ENCODE measurements at regions not wholly inside any gene's neighbourhood (a gene's known extent, or its start where the extent isn't known, plus 50 kb on each side); places are given as distances from the start of the nearest gene placed in this dataset.
A peak's percentile ranks its signal among the peaks of the same experiment; 100 is the strongest.

DNA sequence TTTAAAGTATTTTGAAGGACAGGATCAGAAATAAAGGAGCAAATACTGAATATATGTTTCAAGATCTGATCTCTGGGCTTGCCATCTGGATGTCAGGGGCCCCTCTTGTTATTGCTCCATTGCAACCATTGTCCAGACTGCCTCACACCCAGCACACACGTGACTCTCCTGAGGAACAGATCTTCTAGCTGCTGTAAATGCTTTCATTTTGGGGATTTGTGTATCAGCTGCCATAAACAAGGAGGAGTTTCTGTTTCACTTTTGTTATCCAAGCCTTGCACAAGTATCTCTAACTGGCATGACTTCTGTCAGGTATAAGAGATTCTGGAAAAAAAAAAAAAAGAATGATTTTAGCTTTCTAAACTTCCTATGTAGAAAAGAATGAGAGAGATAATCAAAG is 1624.1 kb upstream of the PRR20A start:
- no peaks in the 10 kb centered on the region for H3K36me3 ChIP-seq (ENCODE audit: control insufficient read depth, insufficient read depth, low read length)
- no peaks in the 10 kb centered on the region for H3K27me3 ChIP-seq (replicated peaks; ENCODE audit: control insufficient read depth, insufficient read depth, low read length)
- no peak overlapping the region for H3K4me3 ChIP-seq (replicated peaks; ENCODE audit: low read depth, low read length)
- TF ChIP-seq, protein P1, sequence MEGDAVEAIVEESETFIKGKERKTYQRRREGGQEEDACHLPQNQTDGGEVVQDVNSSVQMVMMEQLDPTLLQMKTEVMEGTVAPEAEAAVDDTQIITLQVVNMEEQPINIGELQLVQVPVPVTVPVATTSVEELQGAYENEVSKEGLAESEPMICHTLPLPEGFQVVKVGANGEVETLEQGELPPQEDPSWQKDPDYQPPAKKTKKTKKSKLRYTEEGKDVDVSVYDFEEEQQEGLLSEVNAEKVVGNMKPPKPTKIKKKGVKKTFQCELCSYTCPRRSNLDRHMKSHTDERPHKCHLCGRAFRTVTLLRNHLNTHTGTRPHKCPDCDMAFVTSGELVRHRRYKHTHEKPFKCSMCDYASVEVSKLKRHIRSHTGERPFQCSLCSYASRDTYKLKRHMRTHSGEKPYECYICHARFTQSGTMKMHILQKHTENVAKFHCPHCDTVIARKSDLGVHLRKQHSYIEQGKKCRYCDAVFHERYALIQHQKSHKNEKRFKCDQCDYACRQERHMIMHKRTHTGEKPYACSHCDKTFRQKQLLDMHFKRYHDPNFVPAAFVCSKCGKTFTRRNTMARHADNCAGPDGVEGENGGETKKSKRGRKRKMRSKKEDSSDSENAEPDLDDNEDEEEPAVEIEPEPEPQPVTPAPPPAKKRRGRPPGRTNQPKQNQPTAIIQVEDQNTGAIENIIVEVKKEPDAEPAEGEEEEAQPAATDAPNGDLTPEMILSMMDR (IDR thresholded peaks at IDR 0.05; ENCODE audit: insufficient read depth, low read length, poor library complexity, severe bottlenecking) = no peak
- DNase-seq (ENCODE audit: extremely low read depth, insufficient read length) = no peak

DNA sequence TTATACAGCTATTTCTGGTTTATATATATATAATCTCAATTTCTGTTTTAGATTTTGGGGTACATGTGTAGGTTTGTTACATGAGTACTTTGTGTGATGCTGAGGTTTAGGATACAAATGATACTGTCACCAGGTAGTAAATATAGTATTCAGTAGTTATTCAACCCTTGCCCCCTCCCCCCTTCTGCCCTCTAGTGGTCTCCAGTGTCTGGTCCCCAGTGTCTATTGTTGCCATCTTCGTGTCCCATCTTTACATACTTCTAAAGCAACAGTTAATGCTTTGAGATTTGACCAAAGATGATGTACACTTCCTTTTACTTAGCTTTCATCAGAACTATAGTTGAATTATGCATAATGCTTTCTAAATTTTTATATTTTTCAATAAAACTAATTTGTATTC is 1623.4 kb upstream of the PRR20A start:
- Histone ChIP-seq H3K4me3 (replicated peaks; ENCODE audit: low read depth, low read length) (no peak overlapping the region), H3K27me3 (replicated peaks; ENCODE audit: control insufficient read depth, insufficient read depth, low read length) (no peaks in the 10 kb centered on the region), H3K36me3 (ENCODE audit: control insufficient read depth, insufficient read depth, low read length) (no peaks in the 10 kb centered on the region)
- TF ChIP-seq, protein P1 (IDR thresholded peaks at IDR 0.05; ENCODE audit: insufficient read depth, low read length, poor library complexity, severe bottlenecking) = peak; percentile 8
- no peak for DNase-seq (ENCODE audit: extremely low read depth, insufficient read length)

DNA sequence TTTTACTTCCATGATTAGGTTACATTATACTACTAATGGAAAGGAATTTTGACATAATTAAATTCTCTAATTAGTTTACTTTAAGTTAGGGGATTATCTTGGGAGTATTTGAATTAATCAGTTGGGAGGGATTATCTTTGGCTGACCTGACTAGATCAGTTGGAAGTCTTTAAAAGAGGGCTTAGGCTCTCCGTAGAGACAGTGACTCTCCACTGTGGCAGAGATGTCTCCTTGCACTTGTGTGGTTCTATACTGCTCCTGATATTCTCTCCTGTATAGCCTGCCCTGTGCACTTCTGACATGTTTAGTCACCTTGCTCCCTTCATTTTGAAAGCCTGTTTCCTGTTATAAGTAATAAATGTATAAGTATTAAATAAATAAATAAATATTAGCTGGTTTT is 1612.3 kb upstream of the PRR20A start:
- H3K36me3 ChIP-seq (ENCODE audit: control insufficient read depth, insufficient read depth, low read length) = no peaks in the 10 kb centered on the region
- DNase-seq (ENCODE audit: extremely low read depth, insufficient read length) = no peak
- TF ChIP-seq, protein P1 (IDR thresholded peaks at IDR 0.05; ENCODE audit: insufficient read depth, low read length, poor library complexity, severe bottlenecking) = no peak
- no peaks in the 10 kb centered on the region for H3K27me3 ChIP-seq (replicated peaks; ENCODE audit: control insufficient read depth, insufficient read depth, low read length)
- no peak overlapping the region for H3K4me3 ChIP-seq (replicated peaks; ENCODE audit: low read depth, low read length)

DNA sequence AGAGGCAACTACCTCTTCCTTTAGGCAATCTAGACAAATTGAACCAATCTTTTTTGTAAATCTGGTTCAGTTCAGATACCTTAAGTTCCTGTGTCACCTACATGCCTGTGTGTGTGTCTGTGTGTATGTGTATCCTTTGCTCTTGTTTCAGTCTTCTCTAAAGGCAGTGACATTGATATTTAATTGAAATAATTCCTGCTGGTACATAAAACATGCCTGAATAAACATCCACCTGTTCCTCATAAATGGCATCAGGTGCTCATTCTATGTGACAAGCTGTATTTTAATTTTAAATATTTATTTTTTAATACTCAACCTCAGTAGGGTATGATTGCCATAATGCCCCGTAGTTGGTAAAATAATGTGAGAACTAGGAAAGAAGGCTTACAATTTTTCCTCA is 1606.4 kb upstream of the PRR20A start:
- no peaks in the 10 kb centered on the region for H3K36me3 ChIP-seq (ENCODE audit: control insufficient read depth, insufficient read depth, low read length)
- no peaks in the 10 kb centered on the region for H3K27me3 ChIP-seq (replicated peaks; ENCODE audit: control insufficient read depth, insufficient read depth, low read length)
- TF ChIP-seq, protein P1 (IDR thresholded peaks at IDR 0.05; ENCODE audit: insufficient read depth, low read length, poor library complexity, severe bottlenecking) = no peak
- DNase-seq (ENCODE audit: extremely low read depth, insufficient read length) = no peak
- H3K4me3 ChIP-seq (replicated peaks; ENCODE audit: low read depth, low read length) = no peak overlapping the region

DNA sequence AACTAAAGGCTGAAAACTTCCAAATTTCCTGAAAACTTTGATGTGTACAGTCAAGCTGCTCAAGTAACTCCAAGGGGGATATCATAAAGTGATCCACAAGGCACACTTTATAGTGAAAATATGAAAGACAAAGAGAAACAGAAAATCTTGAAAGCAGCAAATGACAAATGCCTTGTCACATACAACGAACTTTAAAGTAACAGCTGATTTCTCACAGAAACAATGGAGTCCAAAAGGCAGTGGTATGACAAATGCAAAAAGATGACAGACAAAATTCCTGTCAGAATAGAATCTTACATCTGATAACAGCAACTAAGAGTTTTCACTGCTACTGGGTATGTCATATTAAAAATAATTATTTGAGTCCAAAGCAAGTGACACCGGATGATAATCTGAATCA is 1602.3 kb upstream of the PRR20A start:
- Histone ChIP-seq H3K27me3 (replicated peaks; ENCODE audit: control insufficient read depth, insufficient read depth, low read length) (no peaks in the 10 kb centered on the region), H3K36me3 (ENCODE audit: control insufficient read depth, insufficient read depth, low read length) (no peaks in the 10 kb centered on the region), H3K4me3 (replicated peaks; ENCODE audit: low read depth, low read length) (no peak overlapping the region)
- TF ChIP-seq, protein P1 (IDR thresholded peaks at IDR 0.05; ENCODE audit: insufficient read depth, low read length, poor library complexity, severe bottlenecking) = no peak
- DNase-seq (ENCODE audit: extremely low read depth, insufficient read length) = no peak

DNA sequence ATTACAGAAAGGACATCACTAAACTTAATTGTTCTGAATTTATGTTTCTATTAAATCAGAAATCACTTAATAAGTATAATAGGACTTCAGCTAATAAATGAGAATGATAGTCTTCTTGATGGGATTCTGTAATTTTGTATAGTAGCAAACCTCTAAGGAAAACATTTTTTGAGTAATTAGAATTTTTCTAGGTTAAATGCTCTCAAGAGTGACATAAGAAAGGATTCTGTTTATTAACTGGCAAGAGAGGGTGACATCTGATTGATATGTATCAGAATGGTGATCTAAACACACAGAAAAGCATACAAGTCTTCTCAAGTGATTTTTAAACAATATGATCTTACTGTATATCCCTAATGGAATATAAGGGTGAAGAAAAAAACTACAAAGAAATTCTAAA is 1597.7 kb upstream of the PRR20A start:
- no peaks in the 10 kb centered on the region for H3K36me3 ChIP-seq (ENCODE audit: control insufficient read depth, insufficient read depth, low read length)
- H3K27me3 ChIP-seq (replicated peaks; ENCODE audit: control insufficient read depth, insufficient read depth, low read length) = no peaks in the 10 kb centered on the region
- TF ChIP-seq, protein P1 (IDR thresholded peaks at IDR 0.05; ENCODE audit: insufficient read depth, low read length, poor library complexity, severe bottlenecking) = no peak
- no peak for DNase-seq (ENCODE audit: extremely low read depth, insufficient read length)
- no peak overlapping the region for H3K4me3 ChIP-seq (replicated peaks; ENCODE audit: low read depth, low read length)

All from GM06990 (cell line).